ENCODE measurements at regions not wholly inside any gene's neighbourhood (a gene's known extent, or its start where the extent isn't known, plus 50 kb on each side); places are given as distances from the start of the nearest gene placed in this dataset.
"Not testable (repeated sequence)": the region's sequence is repeated elsewhere in the genome, so short reads cannot be mapped to it uniquely, and the experiment has no call there.

DNA sequence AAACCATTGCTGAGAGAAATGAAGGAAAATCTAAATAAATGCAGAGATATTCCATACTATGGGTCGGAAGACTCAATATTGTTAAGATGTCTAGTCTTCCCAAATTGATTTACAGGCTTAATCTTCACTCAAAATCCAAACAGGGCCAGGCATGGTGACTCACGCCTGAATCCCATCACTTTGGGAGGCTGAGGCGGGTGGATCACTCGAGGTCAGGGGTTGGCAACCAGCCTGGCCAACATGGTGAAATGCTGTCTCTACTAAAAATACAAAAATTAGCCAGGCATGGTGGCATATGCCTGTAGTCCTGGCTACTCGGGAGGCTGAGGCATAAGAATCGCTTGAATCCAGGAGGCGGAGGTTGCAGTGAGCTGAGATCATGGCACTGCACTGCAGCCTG lies 94.1 kb upstream of the RPH3A start:
- CTCF ChIA-PET; H3K4me1 ChIP-seq (ENCODE audit: control extremely low read depth in 1 of 4, control insufficient read depth in 4 of 4, insufficient read depth in 4 of 4, low read length in 3 of 4); H3K4me3 ChIP-seq (ENCODE audit: control insufficient read depth in 1 of 7, extremely low read depth in 1 of 7, insufficient read depth in 4 of 7, low read depth in 2 of 7, low read length in 6 of 7); H3K27ac ChIP-seq (ENCODE audit: insufficient read depth in 1 of 2, low read depth in 1 of 2, low read length in 2 of 2, poor library complexity in 1 of 2, severe bottlenecking in 2 of 2); H3K9me3 ChIP-seq (ENCODE audit: control extremely low read depth in 1 of 5, control insufficient read depth in 4 of 5, insufficient read depth in 2 of 5, low read depth in 1 of 5, low read length in 4 of 5); H3K36me3 ChIP-seq (ENCODE audit: control insufficient read depth in 4 of 4, insufficient read depth in 4 of 4, low read length in 3 of 4); H3K27me3 ChIP-seq (replicated peaks in 2 of 5; ENCODE audit: control insufficient read depth in 4 of 5, insufficient read depth in 5 of 5, low read length in 4 of 5); DNase-seq; POLR2A ChIA-PET: not testable (repeated sequence)
- 100% methylated on average over 3 of the region's 7 CpGs for WGBS (ENCODE audit: insufficient coverage)

DNA sequence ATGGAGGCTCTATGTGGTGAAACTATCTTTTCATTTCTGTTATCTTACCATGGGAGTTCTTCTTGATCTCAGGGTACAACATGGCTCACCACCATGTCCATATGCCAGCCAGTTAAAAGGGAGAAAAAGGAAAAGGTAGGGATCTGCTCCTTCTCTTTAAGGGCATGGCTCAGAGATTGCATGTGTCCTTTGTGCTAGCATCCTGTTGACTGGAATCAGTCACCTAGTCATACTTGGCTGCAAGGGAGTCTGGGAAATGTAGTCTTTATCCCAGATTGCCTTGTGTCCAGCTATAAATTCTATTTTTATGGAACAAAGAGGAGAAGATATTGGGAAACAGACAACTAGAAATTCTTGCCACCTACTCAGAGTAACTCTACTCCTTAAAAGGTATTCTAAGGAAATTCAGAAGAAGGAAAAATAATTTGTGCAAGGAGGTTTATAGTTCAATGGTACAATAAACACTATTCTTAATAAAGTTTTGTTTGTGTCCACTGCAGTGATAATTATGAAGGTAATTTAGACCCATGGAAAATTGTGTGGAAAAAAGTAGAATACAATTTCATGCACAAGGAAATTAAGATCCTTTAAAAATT lies 86.4 kb upstream of the RPH3A start:
- H3K4me3 ChIP-seq (ENCODE audit: control insufficient read depth in 1 of 7, extremely low read depth in 1 of 7, insufficient read depth in 4 of 7, low read depth in 2 of 7, low read length in 6 of 7), result no peak overlapping the region
- ChIA-PET CTCF (no interaction called here), POLR2A (no interaction called here)
- H3K27me3 ChIP-seq (replicated peaks in 2 of 5; ENCODE audit: control insufficient read depth in 4 of 5, insufficient read depth in 5 of 5, low read length in 4 of 5), result peaks cover 0 to 3% (median 0%) of the 10 kb centered on the region in 5 experiments
- no peaks in the 10 kb centered on the region for H3K4me1 ChIP-seq (ENCODE audit: control extremely low read depth in 1 of 4, control insufficient read depth in 4 of 4, insufficient read depth in 4 of 4, low read length in 3 of 4)
- no peaks in the 10 kb centered on the region for H3K36me3 ChIP-seq (ENCODE audit: control insufficient read depth in 4 of 4, insufficient read depth in 4 of 4, low read length in 3 of 4)
- H3K9me3 ChIP-seq (ENCODE audit: control extremely low read depth in 1 of 5, control insufficient read depth in 4 of 5, insufficient read depth in 2 of 5, low read depth in 1 of 5, low read length in 4 of 5), result no peaks in the 10 kb centered on the region
- H3K27ac ChIP-seq (ENCODE audit: insufficient read depth in 1 of 2, low read depth in 1 of 2, low read length in 2 of 2, poor library complexity in 1 of 2, severe bottlenecking in 2 of 2), result no peak overlapping the region
- no peak for DNase-seq

DNA sequence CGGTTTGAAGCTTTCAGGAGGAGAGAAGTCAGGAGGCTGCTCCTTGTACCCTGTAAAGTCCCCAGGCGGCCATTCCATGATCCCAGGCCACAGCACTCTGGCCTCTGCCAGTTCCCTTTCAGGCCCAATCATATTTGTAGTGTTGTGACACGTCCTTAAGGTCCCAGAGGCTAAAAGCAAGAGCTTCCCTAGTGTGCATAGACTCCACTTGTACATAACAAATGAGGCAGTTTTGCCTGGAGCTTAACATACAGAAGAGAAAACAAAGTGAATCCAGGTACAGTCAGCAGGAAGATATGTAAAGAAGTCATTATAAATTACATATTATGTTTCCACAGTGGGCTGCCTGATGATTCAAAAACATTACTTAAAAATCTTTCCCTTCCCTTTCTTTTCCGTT lies 81.1 kb upstream of the RPH3A start:
- ChIA-PET POLR2A (no interaction called here), CTCF (no interaction called here)
- 100% methylated on average over 2 of the region's 4 CpGs for WGBS (ENCODE audit: insufficient coverage)
- no peak for DNase-seq
- Histone ChIP-seq H3K36me3 (ENCODE audit: control insufficient read depth in 4 of 4, insufficient read depth in 4 of 4, low read length in 3 of 4) (no peaks in the 10 kb centered on the region), H3K27me3 (replicated peaks in 2 of 5; ENCODE audit: control insufficient read depth in 4 of 5, insufficient read depth in 5 of 5, low read length in 4 of 5) (peaks cover 0 to 4% (median 0%) of the 10 kb centered on the region in 5 experiments), H3K27ac (ENCODE audit: insufficient read depth in 1 of 2, low read depth in 1 of 2, low read length in 2 of 2, poor library complexity in 1 of 2, severe bottlenecking in 2 of 2) (no peak overlapping the region), H3K4me1 (ENCODE audit: control extremely low read depth in 1 of 4, control insufficient read depth in 4 of 4, insufficient read depth in 4 of 4, low read length in 3 of 4) (no peaks in the 10 kb centered on the region), H3K4me3 (ENCODE audit: control insufficient read depth in 1 of 7, extremely low read depth in 1 of 7, insufficient read depth in 4 of 7, low read depth in 2 of 7, low read length in 6 of 7) (no peak overlapping the region), H3K9me3 (ENCODE audit: control extremely low read depth in 1 of 5, control insufficient read depth in 4 of 5, insufficient read depth in 2 of 5, low read depth in 1 of 5, low read length in 4 of 5) (no peaks in the 10 kb centered on the region)

DNA sequence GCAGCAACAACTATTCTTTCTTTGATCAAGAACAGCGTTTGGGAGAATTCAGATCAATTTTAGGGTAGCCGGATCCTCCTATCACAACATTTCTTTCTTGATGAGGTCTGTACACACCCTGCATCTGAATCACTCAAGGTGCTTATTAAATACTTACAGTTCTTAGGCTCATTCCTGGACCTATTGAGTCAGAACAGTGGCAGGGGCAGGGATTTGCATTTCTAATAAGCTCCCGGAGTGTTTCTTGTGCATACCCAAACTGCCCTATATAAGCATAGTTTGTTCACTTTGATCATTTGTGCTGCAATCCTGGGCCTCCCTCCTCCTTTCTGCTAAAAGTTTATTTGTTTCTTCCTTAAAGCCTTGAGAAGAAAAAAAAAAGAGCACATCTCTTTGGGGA lies 80.5 kb upstream of the RPH3A start:
- 100% methylated on average over 2 of the region's 3 CpGs for WGBS (ENCODE audit: insufficient coverage)

DNA sequence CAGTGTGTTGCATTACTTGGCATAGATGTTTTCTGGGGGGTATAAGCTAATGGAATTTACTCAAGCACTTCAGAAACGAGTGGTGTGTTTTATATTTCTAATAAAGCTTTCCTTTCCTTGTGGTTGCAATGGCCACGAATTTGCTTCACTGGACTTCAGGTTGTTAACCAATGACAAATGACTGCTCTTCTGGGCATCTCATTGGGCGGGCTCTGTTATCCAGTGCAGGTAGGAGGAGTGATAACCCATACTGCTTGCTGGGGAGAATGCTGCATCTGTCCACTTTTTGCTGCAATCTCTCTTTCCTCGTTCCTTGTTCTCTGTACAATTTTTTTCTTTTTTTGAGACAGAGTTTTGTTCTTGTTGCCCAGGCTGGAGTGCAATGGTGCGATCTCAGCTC lies 80.0 kb upstream of the RPH3A start:
- WGBS (ENCODE audit: insufficient coverage), result 67% methylated on average over 1 of the region's 5 CpGs
- no peaks in the 10 kb centered on the region for H3K9me3 ChIP-seq (ENCODE audit: control extremely low read depth in 1 of 5, control insufficient read depth in 4 of 5, insufficient read depth in 2 of 5, low read depth in 1 of 5, low read length in 4 of 5)
- ChIA-PET POLR2A (no interaction called here), CTCF (no interaction called here)
- no peaks in the 10 kb centered on the region for H3K4me1 ChIP-seq (ENCODE audit: control extremely low read depth in 1 of 4, control insufficient read depth in 4 of 4, insufficient read depth in 4 of 4, low read length in 3 of 4)
- no peak overlapping the region for H3K27ac ChIP-seq (ENCODE audit: insufficient read depth in 1 of 2, low read depth in 1 of 2, low read length in 2 of 2, poor library complexity in 1 of 2, severe bottlenecking in 2 of 2)
- H3K36me3 ChIP-seq (ENCODE audit: control insufficient read depth in 4 of 4, insufficient read depth in 4 of 4, low read length in 3 of 4), result no peaks in the 10 kb centered on the region
- no peak for DNase-seq
- H3K4me3 ChIP-seq (ENCODE audit: control insufficient read depth in 1 of 7, extremely low read depth in 1 of 7, insufficient read depth in 4 of 7, low read depth in 2 of 7, low read length in 6 of 7), result no peak overlapping the region
- H3K27me3 ChIP-seq (replicated peaks in 2 of 5; ENCODE audit: control insufficient read depth in 4 of 5, insufficient read depth in 5 of 5, low read length in 4 of 5), result peaks cover 0 to 2% (median 0%) of the 10 kb centered on the region in 5 experiments

More for the DNA sequence above, 80.5 kb upstream of the RPH3A start:
- ChIA-PET CTCF (no interaction called here), POLR2A (no interaction called here)
- no peak overlapping the region for H3K4me3 ChIP-seq (ENCODE audit: control insufficient read depth in 1 of 7, extremely low read depth in 1 of 7, insufficient read depth in 4 of 7, low read depth in 2 of 7, low read length in 6 of 7)
- no peaks in the 10 kb centered on the region for H3K9me3 ChIP-seq (ENCODE audit: control extremely low read depth in 1 of 5, control insufficient read depth in 4 of 5, insufficient read depth in 2 of 5, low read depth in 1 of 5, low read length in 4 of 5)
- DNase-seq, result no peak
- H3K27me3 ChIP-seq (replicated peaks in 2 of 5; ENCODE audit: control insufficient read depth in 4 of 5, insufficient read depth in 5 of 5, low read length in 4 of 5), result peaks cover 0 to 4% (median 0%) of the 10 kb centered on the region in 5 experiments
- no peak overlapping the region for H3K27ac ChIP-seq (ENCODE audit: insufficient read depth in 1 of 2, low read depth in 1 of 2, low read length in 2 of 2, poor library complexity in 1 of 2, severe bottlenecking in 2 of 2)
- no peaks in the 10 kb centered on the region for H3K36me3 ChIP-seq (ENCODE audit: control insufficient read depth in 4 of 4, insufficient read depth in 4 of 4, low read length in 3 of 4)
- no peaks in the 10 kb centered on the region for H3K4me1 ChIP-seq (ENCODE audit: control extremely low read depth in 1 of 4, control insufficient read depth in 4 of 4, insufficient read depth in 4 of 4, low read length in 3 of 4)

DNA sequence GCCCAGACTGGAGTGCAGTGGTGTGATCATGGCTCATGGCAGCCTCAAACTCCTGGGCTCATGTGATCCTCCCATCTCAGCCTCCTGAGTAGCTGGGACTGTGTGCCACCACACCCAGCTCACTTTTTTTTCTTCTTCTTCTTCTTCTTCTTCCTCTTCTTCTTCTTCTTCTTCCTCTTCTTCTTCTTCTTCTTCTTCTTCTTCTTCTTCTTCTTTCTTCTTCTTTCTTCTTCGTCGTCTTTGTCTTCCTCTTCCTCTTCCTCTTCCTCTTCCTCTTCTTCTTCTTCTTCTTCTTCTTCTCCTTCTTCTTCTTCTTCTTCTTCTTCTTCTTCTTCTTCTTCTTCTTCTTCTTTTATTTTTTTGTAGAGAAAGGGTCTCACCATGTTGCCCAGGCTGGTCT lies 78.8 kb upstream of the RPH3A start:
- POLR2A ChIA-PET; H3K27me3 ChIP-seq (replicated peaks in 2 of 5; ENCODE audit: control insufficient read depth in 4 of 5, insufficient read depth in 5 of 5, low read length in 4 of 5); H3K36me3 ChIP-seq (ENCODE audit: control insufficient read depth in 4 of 4, insufficient read depth in 4 of 4, low read length in 3 of 4); H3K4me3 ChIP-seq (ENCODE audit: control insufficient read depth in 1 of 7, extremely low read depth in 1 of 7, insufficient read depth in 4 of 7, low read depth in 2 of 7, low read length in 6 of 7); H3K4me1 ChIP-seq (ENCODE audit: control extremely low read depth in 1 of 4, control insufficient read depth in 4 of 4, insufficient read depth in 4 of 4, low read length in 3 of 4); H3K27ac ChIP-seq (ENCODE audit: insufficient read depth in 1 of 2, low read depth in 1 of 2, low read length in 2 of 2, poor library complexity in 1 of 2, severe bottlenecking in 2 of 2); DNase-seq; CTCF ChIA-PET; H3K9me3 ChIP-seq (ENCODE audit: control extremely low read depth in 1 of 5, control insufficient read depth in 4 of 5, insufficient read depth in 2 of 5, low read depth in 1 of 5, low read length in 4 of 5): not testable (repeated sequence)
- no CpG with 5 or more reads among the region's 2 CpGs for WGBS (ENCODE audit: insufficient coverage)

DNA sequence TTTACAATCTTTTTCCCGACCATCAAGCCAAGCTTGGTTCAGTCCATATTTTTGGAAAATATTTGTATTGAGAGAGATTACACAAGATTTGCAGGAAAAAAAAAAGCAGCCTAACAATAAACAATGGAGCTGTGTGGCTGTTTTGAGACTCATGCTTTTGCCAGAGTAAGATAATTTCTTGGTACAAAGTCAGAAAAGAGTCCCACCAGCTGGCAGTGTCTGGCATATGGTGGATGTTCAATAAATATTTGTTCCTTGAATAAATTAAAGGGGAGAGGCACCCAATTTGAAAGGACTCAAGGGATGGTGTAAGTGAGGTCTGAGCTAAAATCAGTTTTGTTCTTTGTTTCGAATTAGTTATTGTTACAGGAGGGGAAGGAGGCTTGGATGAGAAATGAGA lies 78.1 kb upstream of the RPH3A start:
- POLR2A ChIA-PET, result interaction anchor here (0.6 kb wide), 1 partner anchor 12 kb away, joined by 3 read pairs; no protein-coding TSS in a partner anchor
- H3K27me3 ChIP-seq (replicated peaks in 2 of 5; ENCODE audit: control insufficient read depth in 4 of 5, insufficient read depth in 5 of 5, low read length in 4 of 5), result peaks cover 0 to 2% (median 0%) of the 10 kb centered on the region in 5 experiments
- H3K4me3 ChIP-seq (ENCODE audit: control insufficient read depth in 1 of 7, extremely low read depth in 1 of 7, insufficient read depth in 4 of 7, low read depth in 2 of 7, low read length in 6 of 7), result no peak overlapping the region
- H3K4me1 ChIP-seq (ENCODE audit: control extremely low read depth in 1 of 4, control insufficient read depth in 4 of 4, insufficient read depth in 4 of 4, low read length in 3 of 4), result no peaks in the 10 kb centered on the region
- no peaks in the 10 kb centered on the region for H3K36me3 ChIP-seq (ENCODE audit: control insufficient read depth in 4 of 4, insufficient read depth in 4 of 4, low read length in 3 of 4)
- no peak for DNase-seq
- H3K27ac ChIP-seq (ENCODE audit: insufficient read depth in 1 of 2, low read depth in 1 of 2, low read length in 2 of 2, poor library complexity in 1 of 2, severe bottlenecking in 2 of 2), result no peak overlapping the region
- 100% methylated on average over 1 of the region's 2 CpGs for WGBS (ENCODE audit: insufficient coverage)
- no peaks in the 10 kb centered on the region for H3K9me3 ChIP-seq (ENCODE audit: control extremely low read depth in 1 of 5, control insufficient read depth in 4 of 5, insufficient read depth in 2 of 5, low read depth in 1 of 5, low read length in 4 of 5)
- CTCF ChIA-PET, result no interaction called here

All from common myeloid progenitor, CD34-positive (primary cell).